ENCODE measurements at regions not wholly inside any gene's neighbourhood (a gene's known extent, or its start where the extent isn't known, plus 50 kb on each side); places are given as distances from the start of the nearest gene placed in this dataset.

- no peak overlapping the region for H3K4me3 Mint-ChIP-seq (ENCODE audit: unreplicated experiment)
- TF ChIP-seq CTCF (IDR thresholded peaks at IDR 0.05), result no peak
- no peaks in the 10 kb centered on the region for H3K36me3 Mint-ChIP-seq (ENCODE audit: low read depth)
- H3K27me3 Mint-ChIP-seq (ENCODE audit: low read depth), result peaks cover 36% of the 10 kb centered on the region
- DNase-seq (ENCODE audit: low spot score), result no peak
- H3K27ac Mint-ChIP-seq (ENCODE audit: unreplicated experiment), result peak overlapping the region; percentile 74
- H3K9me3 Mint-ChIP-seq (ENCODE audit: low read depth), result no peaks in the 10 kb centered on the region
- peaks cover 20% of the 10 kb centered on the region for H3K4me1 Mint-ChIP-seq (ENCODE audit: low read depth)
Observed at GRCh38 chr11:134802116-134802515, 390.1 kb upstream of the B3GAT1 start.

DNA sequence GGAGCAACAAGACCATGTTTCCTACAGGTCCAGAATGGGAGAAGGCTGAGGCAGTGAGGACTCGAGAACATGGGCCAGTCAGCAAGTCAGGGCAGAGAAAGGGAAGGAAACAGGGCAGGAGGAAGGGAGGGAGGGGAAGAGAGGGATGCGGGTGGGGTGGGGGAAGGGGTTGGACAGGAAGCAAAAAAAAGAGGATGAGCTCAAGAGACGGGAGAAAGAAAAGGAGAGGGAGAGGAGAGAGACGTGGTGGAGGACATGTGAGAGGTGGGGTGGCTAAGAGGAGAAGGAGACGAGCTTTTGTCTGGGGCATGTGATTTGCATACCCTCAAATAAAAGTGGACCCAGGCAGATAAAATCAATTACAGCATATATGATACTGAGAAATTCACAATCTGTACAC, 389.5 kb upstream of the B3GAT1 start:
- H3K9me3 Mint-ChIP-seq (ENCODE audit: low read depth), result no peaks in the 10 kb centered on the region
- TF ChIP-seq CTCF (IDR thresholded peaks at IDR 0.05), result no peak
- H3K4me1 Mint-ChIP-seq (ENCODE audit: low read depth), result peaks cover 20% of the 10 kb centered on the region
- peak overlapping the region; percentile 33 for H3K27ac Mint-ChIP-seq (ENCODE audit: unreplicated experiment)
- DNase-seq (ENCODE audit: low spot score), result no peak
- no peaks in the 10 kb centered on the region for H3K36me3 Mint-ChIP-seq (ENCODE audit: low read depth)
- H3K4me3 Mint-ChIP-seq (ENCODE audit: unreplicated experiment), result no peak overlapping the region
- peaks cover 33% of the 10 kb centered on the region for H3K27me3 Mint-ChIP-seq (ENCODE audit: low read depth)

- Mint-ChIP-seq H3K4me1 (ENCODE audit: low read depth) (peaks cover 20% of the 10 kb centered on the region), H3K27me3 (ENCODE audit: low read depth) (peaks cover 33% of the 10 kb centered on the region), H3K36me3 (ENCODE audit: low read depth) (no peaks in the 10 kb centered on the region), H3K27ac (ENCODE audit: unreplicated experiment) (no peak overlapping the region), H3K9me3 (ENCODE audit: low read depth) (no peaks in the 10 kb centered on the region), H3K4me3 (ENCODE audit: unreplicated experiment) (no peak overlapping the region)
- TF ChIP-seq CTCF (IDR thresholded peaks at IDR 0.05), result no peak
- no peak for DNase-seq (ENCODE audit: low spot score)
Observed at GRCh38 chr11:134800826-134801225, 388.8 kb upstream of the B3GAT1 start.

DNA sequence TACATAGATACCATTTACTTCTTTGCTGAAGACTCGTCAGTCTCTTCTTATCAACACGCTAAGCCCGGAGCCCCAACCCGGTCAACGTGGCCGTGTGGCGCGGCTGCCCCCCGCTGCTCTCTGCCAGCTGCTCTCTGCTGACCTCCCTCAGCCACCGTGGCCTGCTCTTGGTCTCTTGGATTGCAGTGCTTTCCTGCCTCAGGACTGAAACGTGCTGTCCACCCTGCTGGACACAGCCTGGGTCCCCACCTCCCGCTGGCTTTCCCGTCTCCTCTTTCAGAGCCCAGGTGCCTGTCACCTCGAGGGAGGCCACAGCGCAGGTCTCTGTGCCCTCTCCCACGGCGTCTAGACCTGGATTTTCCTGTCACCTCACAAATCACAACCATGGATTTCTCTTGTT, 388.1 kb upstream of the B3GAT1 start:
- Mint-ChIP-seq H3K4me1 (ENCODE audit: low read depth) (peaks cover 20% of the 10 kb centered on the region), H3K27ac (ENCODE audit: unreplicated experiment) (no peak overlapping the region), H3K4me3 (ENCODE audit: unreplicated experiment) (no peak overlapping the region), H3K36me3 (ENCODE audit: low read depth) (no peaks in the 10 kb centered on the region), H3K9me3 (ENCODE audit: low read depth) (no peaks in the 10 kb centered on the region), H3K27me3 (ENCODE audit: low read depth) (peaks cover 33% of the 10 kb centered on the region)
- no peak for TF ChIP-seq CTCF (IDR thresholded peaks at IDR 0.05)
- DNase-seq (ENCODE audit: low spot score), result no peak

- Mint-ChIP-seq H3K4me1 (ENCODE audit: low read depth) (peaks cover 20% of the 10 kb centered on the region), H3K4me3 (ENCODE audit: unreplicated experiment) (no peak overlapping the region), H3K27ac (ENCODE audit: unreplicated experiment) (no peak overlapping the region), H3K27me3 (ENCODE audit: low read depth) (peaks cover 32% of the 10 kb centered on the region), H3K9me3 (ENCODE audit: low read depth) (no peaks in the 10 kb centered on the region), H3K36me3 (ENCODE audit: low read depth) (no peaks in the 10 kb centered on the region)
- DNase-seq (ENCODE audit: low spot score), result no peak
- no peak for TF ChIP-seq CTCF (IDR thresholded peaks at IDR 0.05)
Observed at GRCh38 chr11:134799386-134799785, 387.3 kb upstream of the B3GAT1 start.

Measured in chondrocyte (in vitro differentiated cells).